ENCODE measurements at regions not wholly inside any gene's neighbourhood (a gene's known extent, or its start where the extent isn't known, plus 50 kb on each side); places are given as distances from the start of the nearest gene placed in this dataset.

- H3K27me3 ChIP-seq: no peaks in the 10 kb centered on the region
- no peak overlapping the region for H3K27ac ChIP-seq
- WGBS, 2 donors: 89 to 90% methylated on average over 5 of the region's 5 CpGs
- no peaks in the 10 kb centered on the region for H3K9me3 ChIP-seq
- H3K36me3 ChIP-seq (replicated peaks in 1 of 2; ENCODE audit: insufficient read depth in 1 of 2, low read depth in 2 of 2): no peaks in the 10 kb centered on the region
- peaks cover 20% of the 10 kb centered on the region for H3K4me1 ChIP-seq
- DNase-seq: no peak
- intact Hi-C loops (cut with DNase I): no loop called here
- no peak overlapping the region for H3K4me3 ChIP-seq
- TF ChIP-seq CTCF (IDR thresholded peaks at IDR 0.05): no peak
- TF ChIP-seq POLR2A (IDR thresholded peaks at IDR 0.05): no peak
- ATAC-seq: no peak
These were observed 187.6 kb downstream of the CD83 start for GRCh38 chr6:14305131-14305530.

DNA sequence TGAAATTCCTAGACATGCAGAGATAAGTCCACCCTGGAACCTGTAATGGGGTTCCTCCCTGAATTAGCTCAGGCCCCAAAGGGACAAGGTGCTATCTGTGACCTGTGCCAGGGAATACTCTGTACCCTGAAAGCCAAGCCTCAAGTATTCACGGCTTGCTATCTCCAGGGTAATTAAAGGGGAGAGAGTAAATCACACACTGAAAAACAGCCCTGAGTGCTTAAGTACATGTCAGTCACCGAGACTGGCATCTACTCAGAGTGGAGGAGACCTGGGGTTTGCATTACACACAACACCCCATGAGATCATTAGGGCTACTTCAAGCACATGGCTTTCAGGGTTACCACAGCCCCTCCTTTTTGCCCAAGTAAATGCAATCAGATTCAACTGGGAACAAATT is 188.1 kb downstream of the CD83 start:
- 89 to 91% methylated on average over 2 of the region's 2 CpGs for WGBS, 2 donors
- H3K27me3 ChIP-seq: no peaks in the 10 kb centered on the region
- DNase-seq (no peak), ATAC-seq (no peak)
- no peak overlapping the region for H3K4me3 ChIP-seq
- intact Hi-C loops (cut with DNase I): no loop called here
- H3K4me1 ChIP-seq: peaks cover 25% of the 10 kb centered on the region
- H3K9me3 ChIP-seq: no peaks in the 10 kb centered on the region
- TF ChIP-seq CTCF (IDR thresholded peaks at IDR 0.05) (no peak), POLR2A (IDR thresholded peaks at IDR 0.05) (no peak)
- H3K36me3 ChIP-seq (replicated peaks in 1 of 2; ENCODE audit: insufficient read depth in 1 of 2, low read depth in 2 of 2): no peaks in the 10 kb centered on the region
- H3K27ac ChIP-seq: no peak overlapping the region

DNA sequence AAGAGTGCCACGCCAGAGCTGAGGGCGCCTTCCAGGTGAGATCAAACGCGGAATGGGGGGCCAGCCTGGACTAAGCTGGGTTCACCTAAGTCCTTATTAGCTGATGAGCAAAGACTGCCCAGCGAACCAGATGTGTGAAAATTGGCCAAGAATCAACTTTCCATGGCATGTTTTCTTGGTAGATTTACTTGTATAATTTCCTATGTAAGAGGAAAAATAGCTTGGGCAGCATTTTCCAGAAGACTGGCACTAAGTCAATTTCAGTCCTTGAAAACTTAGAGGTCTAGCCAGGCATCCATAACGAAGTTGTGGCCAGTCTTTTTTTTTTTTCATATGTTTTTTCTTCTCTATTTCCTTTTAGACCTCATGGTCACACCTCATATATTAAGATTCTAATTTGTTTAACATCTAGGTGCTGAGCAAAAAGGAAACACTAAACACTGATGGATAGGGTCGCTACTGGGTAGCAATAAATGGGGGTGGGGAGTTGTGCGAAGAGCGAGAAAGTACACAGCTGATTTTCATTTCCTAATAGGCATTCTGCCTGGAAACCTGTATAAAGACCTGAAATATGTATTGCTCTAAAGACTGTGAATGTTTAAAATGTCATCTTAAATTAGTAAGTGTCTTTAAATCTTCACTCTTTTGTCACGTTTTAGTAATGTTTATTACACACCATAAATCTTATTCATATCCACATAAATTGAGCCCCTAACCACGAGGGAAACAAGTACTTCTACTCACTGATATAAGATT is 188.8 kb downstream of the CD83 start:
- Histone ChIP-seq H3K36me3 (replicated peaks in 1 of 2; ENCODE audit: insufficient read depth in 1 of 2, low read depth in 2 of 2) (no peaks in the 10 kb centered on the region), H3K27me3 (no peaks in the 10 kb centered on the region), H3K4me3 (no peak overlapping the region), H3K9me3 (no peaks in the 10 kb centered on the region), H3K27ac (no peak overlapping the region), H3K4me1 (peaks cover 32% of the 10 kb centered on the region)
- intact Hi-C loops (cut with DNase I): no loop called here
- WGBS, 2 donors: 55 to 57% methylated on average over 11 of the region's 11 CpGs
- no peak for ATAC-seq
- TF ChIP-seq POLR2A (IDR thresholded peaks at IDR 0.05) (no peak), CTCF (IDR thresholded peaks at IDR 0.05) (no peak)
- DNase-seq: no peak

DNA sequence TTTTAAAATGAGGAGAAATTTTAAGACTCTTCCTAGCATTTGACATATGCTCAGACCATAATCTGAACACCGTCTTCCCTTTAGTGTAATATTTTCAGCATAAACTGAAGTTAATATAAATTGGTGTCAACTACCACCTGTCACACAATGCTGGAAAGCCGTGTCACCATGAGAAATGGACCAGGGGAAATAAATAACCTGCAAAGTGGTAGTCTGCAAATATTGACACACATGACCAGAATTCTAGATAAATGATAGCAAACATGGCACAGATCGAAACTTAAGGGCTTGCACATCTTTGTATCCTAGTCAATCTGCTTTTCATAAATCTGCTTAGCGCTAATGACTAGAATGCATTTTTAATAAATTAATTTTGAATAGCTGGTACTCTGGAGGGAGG is 191.9 kb downstream of the CD83 start:
- H3K4me3 ChIP-seq: no peak overlapping the region
- no peaks in the 10 kb centered on the region for H3K27me3 ChIP-seq
- DNase-seq (no peak), ATAC-seq (no peak)
- TF ChIP-seq POLR2A (IDR thresholded peaks at IDR 0.05) (no peak), CTCF (IDR thresholded peaks at IDR 0.05) (no peak)
- intact Hi-C loops (cut with DNase I): no loop called here
- no peaks in the 10 kb centered on the region for H3K36me3 ChIP-seq (replicated peaks in 1 of 2; ENCODE audit: insufficient read depth in 1 of 2, low read depth in 2 of 2)
- H3K4me1 ChIP-seq: peaks cover 37% of the 10 kb centered on the region
- no peak overlapping the region for H3K27ac ChIP-seq
- no peaks in the 10 kb centered on the region for H3K9me3 ChIP-seq
- WGBS, 2 donors: 19% methylated on average over 4 of the region's 4 CpGs

GRCh38 chr6:14309951-14310445 is 192.4 kb downstream of the CD83 start:
- Histone ChIP-seq H3K27me3 (no peaks in the 10 kb centered on the region), H3K27ac (no peak overlapping the region), H3K36me3 (replicated peaks in 1 of 2; ENCODE audit: insufficient read depth in 1 of 2, low read depth in 2 of 2) (no peaks in the 10 kb centered on the region), H3K9me3 (no peaks in the 10 kb centered on the region), H3K4me1 (peaks cover 37% of the 10 kb centered on the region), H3K4me3 (no peak overlapping the region)
- no peak for TF ChIP-seq CTCF (IDR thresholded peaks at IDR 0.05)
- TF ChIP-seq POLR2A (IDR thresholded peaks at IDR 0.05): no peak
- 58 to 67% methylated on average over 7 of the region's 7 CpGs for WGBS, 2 donors
- intact Hi-C loops (cut with DNase I): no loop called here
- DNase-seq (no peak), ATAC-seq (no peak)

All from body of pancreas (tissue), 4 donors.